NCI-H1417 (cell line): ENCODE measurements at regions not wholly inside any gene's neighbourhood (a gene's known extent, or its start where the extent isn't known, plus 50 kb on each side); places are given as distances from the start of the nearest gene placed in this dataset.

Experiments
- DNase-seq, 3 experiments: peaks; one replicate each; lab custom pipeline; 2025; lab: John Stamatoyannopoulos, UW

DNA sequence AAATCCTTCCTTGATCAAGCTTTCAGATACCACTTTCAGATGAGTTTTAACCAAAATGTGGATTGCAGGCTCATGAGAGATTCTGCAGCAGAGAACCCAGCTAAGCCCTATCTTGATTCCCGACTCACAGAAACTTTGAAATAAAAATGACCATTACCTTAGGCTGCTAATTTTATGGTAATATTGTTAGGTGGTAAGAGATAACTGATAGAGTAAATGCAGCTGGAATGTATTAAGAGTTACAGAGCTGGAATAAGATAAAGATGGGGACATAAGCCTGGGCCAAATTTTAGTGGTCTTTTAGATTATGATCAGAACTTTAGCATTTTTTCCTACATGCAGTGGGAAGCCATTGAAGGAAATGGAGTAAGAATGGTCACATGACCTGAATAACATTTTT, 1074.0 kb downstream of the CDH11 start:
- no peak for DNase-seq

DNA sequence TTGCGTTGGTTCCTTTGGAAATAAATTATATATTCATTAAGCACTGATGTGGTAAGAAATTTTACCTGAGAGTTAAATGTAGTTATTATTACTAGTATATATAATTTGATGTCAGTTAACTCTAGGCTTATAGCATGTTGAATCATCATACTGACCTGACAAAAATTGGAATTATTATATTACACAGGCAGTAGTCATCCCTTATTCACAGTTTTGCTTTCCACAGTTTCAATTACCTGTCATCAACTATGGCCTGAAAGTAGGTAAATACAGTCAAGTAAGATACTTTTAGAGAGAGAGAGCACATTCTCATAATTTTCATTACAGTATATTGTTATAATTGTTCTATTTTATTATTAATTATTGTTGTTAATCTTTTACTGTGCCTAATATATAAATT, 1074.7 kb downstream of the CDH11 start:
- no peak for DNase-seq

DNA sequence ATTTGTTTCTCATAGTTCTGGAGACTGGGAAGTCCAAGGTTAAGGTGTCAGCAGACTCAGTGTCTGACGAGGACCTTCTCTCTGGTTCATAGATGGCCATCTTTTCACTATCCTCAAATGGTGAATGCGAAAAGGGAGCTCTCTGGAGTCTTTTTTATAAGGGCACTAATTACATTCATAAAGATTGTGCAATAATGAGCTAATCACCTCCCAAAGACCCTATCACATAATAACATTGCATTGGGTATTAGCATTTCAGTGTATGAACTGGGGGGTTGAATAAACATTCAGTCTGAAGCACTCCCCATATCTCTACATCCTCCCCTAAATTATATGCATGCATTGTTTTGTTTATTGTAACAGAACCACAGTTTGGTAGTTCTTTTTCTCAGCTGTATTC, 1086.5 kb downstream of the CDH11 start:
- no peak for DNase-seq

DNA sequence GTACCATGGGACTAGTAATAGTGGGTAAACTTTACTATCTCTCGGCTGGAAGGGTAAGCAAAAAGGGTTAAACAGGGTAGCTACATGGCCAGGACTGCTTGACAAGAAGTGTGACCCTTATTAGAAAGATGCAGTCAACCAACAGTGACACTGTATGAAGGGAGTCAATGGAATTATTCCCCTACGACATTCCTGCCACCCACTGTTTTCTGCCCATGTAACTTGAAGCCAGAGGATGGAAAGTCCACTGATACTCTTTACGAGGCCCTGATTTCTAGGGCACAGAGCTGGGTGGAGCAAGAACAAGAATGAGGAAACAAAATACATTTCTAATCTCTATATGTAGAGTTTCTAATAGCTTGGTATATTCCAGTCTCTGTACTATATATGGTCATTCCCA, 1102.5 kb downstream of the CDH11 start:
- DNase-seq, result no peak

DNA sequence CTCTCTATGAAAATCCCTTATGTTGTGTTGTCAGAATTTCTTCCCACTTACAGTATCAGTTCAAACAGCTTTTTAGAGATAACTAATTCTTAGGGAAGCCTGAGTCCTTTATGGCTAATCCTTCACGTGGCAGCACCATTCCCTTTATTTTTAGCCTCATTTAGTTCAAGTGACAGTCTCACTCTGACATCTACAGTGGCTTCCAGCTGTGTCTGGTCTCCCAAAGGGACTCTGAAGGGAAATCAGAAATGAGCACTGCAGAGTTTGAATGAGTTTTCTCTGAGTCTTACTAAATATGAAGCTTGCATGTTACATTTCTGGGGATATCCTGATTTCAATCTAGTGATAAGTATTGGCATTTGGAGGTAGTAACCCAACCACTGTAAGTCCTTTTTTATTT, 1104.1 kb downstream of the CDH11 start:
- DNase-seq, result peak in 1 of 3 experiments; percentile 2

DNA sequence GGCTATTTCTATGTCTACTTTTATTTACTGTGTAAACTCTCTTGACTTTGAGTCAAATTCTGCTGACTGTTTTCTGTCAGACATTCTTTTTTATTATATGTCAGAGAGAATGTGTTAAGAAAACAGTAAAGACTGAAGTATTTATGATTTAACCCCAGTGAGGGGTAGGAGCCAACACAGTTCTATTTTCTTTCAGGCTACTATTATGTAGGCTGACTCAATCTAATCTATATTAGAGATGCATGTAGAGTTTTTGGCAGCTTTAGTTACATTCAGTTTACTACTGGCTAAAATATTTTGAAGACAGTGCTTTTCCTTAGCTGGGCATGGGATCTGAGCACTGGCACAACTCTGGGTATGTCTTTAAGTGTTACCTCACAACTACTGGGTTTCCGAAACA, 1108.0 kb downstream of the CDH11 start:
- no peak for DNase-seq

DNA sequence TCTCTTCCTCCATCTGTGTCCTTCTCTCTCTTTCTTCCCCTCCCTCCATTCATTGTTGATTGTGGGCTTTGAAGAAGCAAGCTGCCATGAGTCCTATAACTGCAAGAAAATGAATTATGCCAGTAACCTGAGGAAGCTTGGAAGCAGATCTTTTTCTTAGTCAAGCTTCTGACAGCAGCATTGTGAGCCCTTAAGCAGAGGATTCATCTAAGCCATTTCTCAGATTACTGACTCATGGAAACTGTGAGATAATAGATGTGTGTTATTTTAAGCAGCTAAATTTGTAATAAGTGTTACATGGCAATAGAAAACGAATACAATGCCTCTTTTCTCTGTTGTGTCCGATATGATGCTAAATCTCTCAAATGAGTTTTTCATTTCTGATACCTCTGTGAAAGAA, 1109.7 kb downstream of the CDH11 start:
- DNase-seq, result no peak

DNA sequence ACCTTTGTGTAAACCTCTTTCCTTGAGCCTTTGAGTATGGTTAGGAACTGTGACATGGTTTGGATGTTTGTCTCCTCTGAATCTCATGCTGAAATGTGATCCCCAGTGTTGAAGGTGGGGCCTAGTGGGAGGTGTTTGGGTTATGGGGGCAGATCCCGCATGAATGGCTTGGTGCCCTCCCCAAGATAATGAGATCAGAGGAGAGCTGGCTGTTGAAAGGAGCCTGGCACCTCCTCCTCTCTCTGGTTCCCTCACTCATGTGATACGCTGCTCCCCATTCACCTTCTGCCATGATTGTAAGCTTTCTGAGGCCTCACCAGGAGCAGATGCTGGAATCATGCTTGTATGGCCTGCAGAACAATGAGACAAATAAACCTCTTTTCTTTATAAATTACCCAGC, 1110.2 kb downstream of the CDH11 start:
- DNase-seq, result no peak

DNA sequence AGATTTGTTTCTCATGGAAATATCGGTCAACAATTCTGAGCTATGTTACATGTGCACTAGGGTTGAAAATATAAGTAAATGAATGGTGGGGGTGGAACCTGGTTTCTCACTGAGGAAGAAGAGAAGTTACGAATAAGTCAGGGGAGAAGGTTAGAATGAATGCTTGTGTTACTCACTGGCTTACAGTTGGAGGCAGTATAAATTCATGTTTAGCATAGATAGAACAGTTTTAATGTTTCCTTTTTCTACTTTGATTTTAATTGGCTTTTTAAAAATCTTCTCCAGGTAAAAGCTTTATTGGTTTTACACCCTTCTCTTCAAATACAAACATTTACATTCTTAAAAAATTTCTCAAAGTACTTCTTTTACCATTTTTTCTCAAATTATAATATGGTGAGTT, 1113.7 kb downstream of the CDH11 start:
- DNase-seq, result no peak

DNA sequence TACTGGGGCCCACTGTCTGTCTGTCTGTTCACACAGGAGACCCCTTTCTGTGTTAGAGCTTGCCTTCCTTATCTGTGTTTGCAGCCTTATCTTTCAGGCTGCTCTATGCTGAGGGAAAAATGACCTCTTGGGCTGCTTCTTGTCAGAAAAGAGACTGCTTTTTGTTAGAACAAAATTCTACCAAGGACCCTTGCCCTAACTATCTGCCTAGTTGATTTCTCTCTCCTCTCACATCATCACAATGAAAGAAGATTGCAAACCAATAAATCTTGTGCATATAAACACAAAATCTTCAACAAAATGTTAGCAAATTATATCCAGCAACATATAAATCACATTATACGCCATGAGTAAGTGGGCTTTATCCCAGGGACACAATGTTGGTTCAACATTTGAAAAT, 1117.7 kb downstream of the CDH11 start:
- DNase-seq, result no peak

DNA sequence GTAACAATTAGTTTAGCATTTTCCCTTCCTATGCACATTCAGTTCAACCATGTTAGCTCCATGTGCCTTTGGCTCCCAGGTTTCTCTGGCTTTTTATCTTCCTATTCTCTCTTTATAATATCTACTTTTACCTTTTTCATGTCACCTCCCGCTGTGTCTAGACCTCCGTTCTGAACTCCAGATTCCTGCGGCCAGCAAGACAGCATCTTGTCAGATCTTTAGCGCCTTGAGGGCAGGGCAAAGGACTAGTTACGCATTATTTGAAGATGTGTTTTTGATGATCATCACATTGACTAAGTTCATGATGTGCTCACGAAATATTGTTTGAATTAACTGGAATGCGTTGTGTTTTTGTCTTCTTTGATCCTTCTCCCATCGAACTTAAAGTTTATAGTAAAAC, 1126.8 kb downstream of the CDH11 start:
- no peak for DNase-seq

DNA sequence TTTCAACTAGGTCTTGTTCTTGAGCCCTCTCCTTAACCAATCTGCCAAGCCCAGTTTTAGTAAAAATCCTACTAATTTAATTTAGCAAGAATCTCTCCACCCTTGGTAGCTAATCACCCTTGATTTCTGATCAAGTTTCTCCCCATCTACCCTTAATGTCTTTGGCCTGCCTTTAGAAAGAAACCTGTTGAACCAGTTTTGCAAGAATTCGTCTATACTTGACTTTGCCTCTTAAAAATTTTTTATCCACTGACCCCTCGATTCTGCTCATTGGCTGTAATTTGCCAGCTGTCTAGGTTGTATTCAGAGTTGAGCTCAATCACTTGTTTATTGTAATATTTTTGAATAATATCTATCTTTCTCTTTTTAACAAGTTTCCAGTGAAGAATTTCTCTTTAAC, 1138.5 kb downstream of the CDH11 start:
- DNase-seq, result peak in 1 of 3 experiments; percentile 37

DNA sequence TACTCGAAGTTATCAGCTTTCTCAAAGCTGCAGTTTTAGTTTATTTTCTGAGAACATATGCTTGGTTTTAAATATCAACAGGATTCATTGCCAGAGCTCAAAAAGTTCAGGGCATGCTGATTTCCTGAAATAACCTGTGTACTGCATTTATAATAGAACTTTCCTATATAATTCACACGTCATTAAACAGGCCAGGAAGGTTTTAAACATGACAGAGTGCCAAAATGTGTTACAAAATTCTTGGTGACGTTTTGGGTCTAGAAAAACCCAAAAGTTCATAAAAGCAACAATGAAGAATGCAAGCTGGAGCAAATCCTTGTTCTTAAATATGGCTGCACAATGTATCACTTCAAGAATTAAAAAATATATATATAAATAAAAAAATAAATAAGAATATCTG, 1139.1 kb downstream of the CDH11 start:
- no peak for DNase-seq

DNA sequence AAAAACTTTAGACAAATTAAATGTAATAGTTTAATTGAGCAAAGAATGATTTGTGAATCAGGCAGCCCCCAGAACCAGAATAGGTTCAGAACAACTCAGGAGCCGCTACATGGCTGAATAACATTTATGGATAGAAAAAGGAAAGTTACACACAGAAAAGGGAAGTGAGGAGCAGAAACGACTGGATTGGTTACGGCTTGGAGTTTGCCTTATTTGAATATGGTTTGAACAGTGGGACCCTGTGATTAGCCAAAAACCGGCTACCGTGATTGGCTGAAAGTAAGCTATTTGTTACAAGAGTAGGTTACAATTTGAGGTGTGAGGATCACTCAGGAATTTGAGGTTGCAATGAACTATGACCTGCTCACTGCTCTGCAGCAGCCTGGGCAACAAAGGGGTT, 1139.8 kb downstream of the CDH11 start:
- no peak for DNase-seq

DNA sequence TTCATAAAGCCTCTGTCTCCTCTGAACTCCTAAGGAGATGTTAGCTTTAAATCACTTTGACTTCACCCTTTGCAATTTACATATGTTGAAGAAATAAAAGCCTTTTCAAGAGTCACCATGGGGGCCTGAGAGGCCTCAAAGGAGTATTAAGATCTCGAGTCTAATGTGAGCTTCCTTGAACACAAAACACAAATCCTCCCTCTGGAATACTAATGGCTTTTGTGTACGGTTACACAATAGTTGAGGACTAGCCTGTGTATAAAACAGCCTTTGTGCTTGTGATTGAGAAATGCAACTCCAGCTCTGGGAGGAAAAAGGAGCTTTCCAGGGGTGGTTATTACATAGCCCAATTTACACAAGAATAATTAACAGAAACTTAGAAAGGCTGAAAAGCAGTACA, 1140.2 kb downstream of the CDH11 start:
- no peak for DNase-seq

DNA sequence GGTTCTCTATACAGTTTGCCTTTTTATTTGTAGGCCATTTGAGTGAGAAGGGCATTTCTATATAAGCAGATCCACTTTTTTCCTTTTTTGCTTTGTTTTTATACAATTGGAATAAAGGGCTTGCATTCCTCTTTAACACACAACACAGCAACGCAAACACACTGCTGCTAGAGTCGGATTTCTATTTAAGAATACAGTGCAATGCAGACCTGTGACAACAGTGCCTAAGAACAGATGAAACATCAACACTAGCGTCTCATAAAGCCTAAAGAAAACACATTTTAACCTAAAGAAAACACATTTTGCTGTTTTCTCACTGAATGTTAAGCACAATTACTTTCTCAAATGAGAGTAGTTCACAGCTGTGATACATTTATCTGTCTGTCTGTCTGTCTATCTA, 1141.1 kb downstream of the CDH11 start:
- DNase-seq, result no peak

DNA sequence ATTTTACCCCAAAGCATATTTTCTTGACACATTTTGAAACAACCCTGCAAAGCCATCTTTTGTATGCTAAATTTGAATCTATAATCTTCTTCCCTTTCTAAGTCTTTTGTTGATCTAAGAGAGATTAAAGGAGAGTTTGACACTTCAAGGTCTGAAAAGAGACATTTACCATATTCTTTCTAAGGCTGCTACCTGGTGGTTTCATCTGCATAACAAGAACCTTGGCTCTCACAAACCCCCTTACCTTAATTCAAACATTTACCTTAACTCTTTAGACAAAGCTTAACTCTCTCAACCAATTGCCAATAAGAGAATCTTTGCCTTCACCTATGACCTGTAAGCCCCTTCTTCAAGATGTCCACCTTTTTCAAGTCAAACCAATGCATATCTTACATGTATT, 1143.6 kb downstream of the CDH11 start:
- no peak for DNase-seq

DNA sequence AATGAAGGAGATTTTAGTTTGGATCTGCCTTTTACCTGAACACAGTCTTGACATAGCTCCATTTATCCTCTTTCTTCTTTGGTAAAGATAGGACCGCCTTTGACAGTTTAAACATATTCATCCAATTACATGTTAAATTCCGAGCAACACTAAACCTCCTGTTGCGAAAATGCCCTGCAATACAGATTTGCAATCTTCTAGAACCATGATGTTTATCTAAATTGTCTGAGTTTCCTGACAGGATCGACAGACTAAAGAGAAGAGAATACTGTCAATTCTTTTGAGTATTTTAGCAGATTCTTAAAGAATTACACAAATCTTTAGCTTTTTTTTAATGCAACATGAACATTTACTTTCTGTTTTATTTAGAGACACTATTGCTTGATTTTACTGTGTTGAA, 1145.5 kb downstream of the CDH11 start:
- no peak for DNase-seq

DNA sequence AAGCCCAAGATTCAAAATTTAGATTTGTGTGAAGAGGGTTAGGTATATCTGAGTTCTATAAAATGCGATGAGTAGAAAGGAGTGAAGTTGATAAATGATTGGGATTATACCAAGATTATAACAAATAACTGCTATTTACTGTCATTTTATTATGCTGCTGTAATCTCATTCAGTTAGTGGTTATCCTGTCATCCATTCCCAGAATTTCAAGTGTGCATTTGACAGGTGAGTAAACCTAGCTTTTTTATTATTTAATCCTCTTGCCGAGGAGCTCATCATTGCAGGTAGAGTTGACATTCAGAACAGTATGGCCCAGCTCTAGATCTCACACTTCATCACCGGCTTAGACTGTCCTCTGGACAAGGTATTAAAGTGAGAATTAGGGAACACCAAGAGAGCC, 1146.2 kb downstream of the CDH11 start:
- no peak for DNase-seq

DNA sequence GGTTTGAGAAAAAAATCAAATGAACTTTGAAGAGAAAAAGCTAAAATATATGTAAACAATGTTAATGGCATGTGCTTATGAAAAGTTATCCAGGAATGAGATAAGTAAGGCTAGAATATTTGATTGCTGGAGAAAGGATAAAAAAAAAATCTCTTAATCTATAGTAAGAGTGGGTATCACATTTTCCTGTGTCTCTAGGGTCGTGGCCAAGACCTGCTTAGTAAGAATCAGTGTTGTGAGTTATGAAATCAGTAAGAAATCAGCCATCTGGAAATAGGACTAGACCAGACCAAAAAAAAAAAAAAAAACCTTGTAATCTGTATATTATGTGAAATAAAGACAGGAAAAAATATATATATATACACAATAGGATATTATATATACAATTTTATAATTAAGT, 1153.9 kb downstream of the CDH11 start:
- DNase-seq, result no peak

DNA sequence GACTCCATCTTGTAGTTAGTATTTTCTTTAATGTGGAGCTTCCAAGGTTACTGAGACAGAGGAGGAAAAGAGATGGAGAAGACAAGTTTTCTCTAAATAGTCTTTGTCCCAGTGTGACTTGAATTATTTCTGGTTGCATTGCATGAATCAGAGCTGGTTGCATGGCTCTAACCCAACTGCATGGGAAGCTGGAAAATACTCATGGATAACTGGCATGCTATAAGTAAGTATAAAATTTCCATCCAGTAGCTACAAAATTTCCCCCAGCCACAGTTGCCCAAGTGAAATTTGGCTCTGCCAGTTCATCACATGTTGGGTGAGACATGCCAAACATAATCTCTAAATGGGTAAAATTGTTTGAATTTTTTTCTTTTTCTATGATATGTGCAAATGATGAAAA, 1161.5 kb downstream of the CDH11 start:
- no peak for DNase-seq

DNA sequence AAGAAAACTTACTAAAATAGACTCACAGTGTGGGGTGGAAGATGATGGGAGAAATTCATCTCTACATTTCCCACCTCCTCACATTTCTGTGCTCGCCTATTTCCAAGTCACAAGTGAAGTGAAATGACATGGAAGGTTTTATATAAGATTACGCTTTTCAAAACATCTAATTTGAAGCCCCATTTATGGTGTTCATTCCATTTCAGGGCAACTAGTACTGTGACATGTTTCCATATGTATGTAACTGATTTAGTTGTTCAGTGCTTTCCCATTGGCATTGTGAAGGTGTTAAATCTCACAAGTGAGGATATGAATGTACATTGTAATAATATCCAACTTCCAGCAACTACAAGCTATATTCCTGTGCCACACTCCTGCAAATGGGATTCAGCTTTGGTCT, 1174.8 kb downstream of the CDH11 start:
- no peak for DNase-seq

DNA sequence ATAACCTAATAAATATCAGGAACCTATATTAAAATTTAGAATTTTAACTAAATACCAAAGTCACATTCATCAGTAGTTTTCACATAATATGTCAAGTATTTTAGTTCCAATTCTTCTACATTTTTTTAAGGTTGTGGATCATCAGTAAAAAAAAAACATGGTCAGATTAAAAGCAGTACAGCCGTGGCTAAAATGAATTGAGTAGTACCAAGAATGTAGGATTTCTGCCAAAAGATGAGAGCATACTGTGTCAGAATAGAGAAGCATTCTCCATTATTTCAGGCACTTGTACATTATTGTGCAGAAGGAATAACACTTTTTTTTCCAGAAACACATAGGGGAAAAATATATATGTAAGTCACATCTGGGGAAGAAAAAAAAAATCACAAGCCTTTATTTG, 1176.1 kb downstream of the CDH11 start:
- no peak for DNase-seq

DNA sequence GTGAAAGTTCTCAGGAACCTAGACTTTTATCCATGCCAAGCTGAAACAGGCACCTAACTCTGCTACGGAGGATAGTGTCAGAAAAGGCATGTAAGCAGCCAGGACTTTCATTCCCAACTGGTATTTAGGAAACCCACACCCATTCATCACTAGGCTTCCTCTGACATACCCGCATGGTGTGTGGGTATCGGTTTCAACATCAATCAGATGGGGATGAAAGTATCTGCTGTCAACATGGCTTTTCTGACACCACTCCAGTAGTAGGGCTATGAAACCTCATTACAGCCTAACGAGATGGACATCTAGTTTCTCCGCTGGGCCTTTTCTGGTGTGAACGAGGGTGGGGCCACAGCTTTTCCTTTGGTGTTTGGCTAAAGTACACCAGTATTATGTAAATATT, 1178.3 kb downstream of the CDH11 start:
- no peak for DNase-seq

DNA sequence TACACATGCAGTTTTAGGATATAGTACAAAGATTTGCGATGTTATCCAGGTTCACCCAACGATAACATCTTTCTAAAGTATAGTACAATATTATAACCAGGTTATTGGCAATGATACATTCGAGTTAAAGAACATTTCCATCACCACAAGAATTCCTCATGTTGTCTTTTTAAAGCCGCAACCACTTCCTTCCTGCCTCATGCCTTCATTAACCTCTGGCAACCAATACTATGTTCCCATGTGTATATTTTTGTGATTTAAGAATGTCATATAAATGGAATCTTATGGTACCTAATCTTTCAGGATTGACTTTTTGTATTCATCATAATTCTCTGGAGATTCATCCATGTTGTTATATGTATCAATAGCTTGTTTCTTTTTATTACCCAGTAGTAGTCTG, 1183.2 kb downstream of the CDH11 start:
- no peak for DNase-seq
